NT2/D1 (cell line): ENCODE measurements at regions not wholly inside any gene's neighbourhood (a gene's known extent, or its start where the extent isn't known, plus 50 kb on each side); places are given as distances from the start of the nearest gene placed in this dataset.
"Not testable (repeated sequence)": the region's sequence is repeated elsewhere in the genome, so short reads cannot be mapped to it uniquely, and the experiment has no call there.

Source experiments
- SUZ12 ChIP-seq: IDR thresholded peaks from 2 replicates; pipeline ENCODE4 v1.6.1; 2011; ENCODE audit not compliant: insufficient read length, insufficient read depth; ENCODE audit errors: extremely low read depth
- YY1 ChIP-seq: IDR thresholded peaks from 2 replicates; pipeline ENCODE4 v1.6.1; 2011; ENCODE audit not compliant: insufficient read length, insufficient read depth
- ZNF274 ChIP-seq: IDR thresholded peaks from 2 replicates; pipeline ENCODE4 v1.6.1; 2011; ENCODE audit warnings: mild to moderate bottlenecking, low read depth, low read length

- TF ChIP-seq ZNF274, YY1, SUZ12: not testable (repeated sequence)
Measured at GRCh38 chr5:6094180-6094579, 284.2 kb downstream of the MED10 start.
